Adipocyte (in vitro differentiated cells): ENCODE measurements at regions not wholly inside any gene's neighbourhood (a gene's known extent, or its start where the extent isn't known, plus 50 kb on each side); places are given as distances from the start of the nearest gene placed in this dataset.

Experiments used
- DNase-seq: peaks from one replicate; pipeline ENCODE4 v3.0.0-alpha.2; 2015; ENCODE audit warnings: low read depth
- H3K27me3 ChIP-seq: replicated peaks from 2 replicates; pipeline ENCODE4 v1.7.0; 2013; ENCODE audit warnings: mild to moderate bottlenecking, low read length, moderate library complexity; ENCODE audit not compliant: control insufficient read depth, insufficient read depth
- H3K36me3 ChIP-seq: 2 replicates; pipeline ENCODE4 v1.7.0; 2013; ENCODE audit warnings: low read length, mild to moderate bottlenecking, moderate library complexity; ENCODE audit not compliant: control insufficient read depth, insufficient read depth, severe bottlenecking
- H3K4me1 ChIP-seq: 2 replicates; pipeline ENCODE4 v1.7.0; 2013; ENCODE audit warnings: mild to moderate bottlenecking, low read length, moderate library complexity; ENCODE audit not compliant: control insufficient read depth, insufficient read depth
- H3K4me3 ChIP-seq: 2 replicates; pipeline ENCODE4 v1.7.0; 2013; ENCODE audit warnings: mild to moderate bottlenecking, low read length, moderate library complexity
- H3K9ac ChIP-seq: 2 replicates; pipeline ENCODE4 v1.7.0; 2013; ENCODE audit warnings: mild to moderate bottlenecking, low read length, moderate library complexity
- H3K9me3 ChIP-seq: 2 replicates; pipeline ENCODE4 v1.7.0; 2013; ENCODE audit warnings: mild to moderate bottlenecking, low read length, moderate library complexity; ENCODE audit not compliant: control insufficient read depth

DNA sequence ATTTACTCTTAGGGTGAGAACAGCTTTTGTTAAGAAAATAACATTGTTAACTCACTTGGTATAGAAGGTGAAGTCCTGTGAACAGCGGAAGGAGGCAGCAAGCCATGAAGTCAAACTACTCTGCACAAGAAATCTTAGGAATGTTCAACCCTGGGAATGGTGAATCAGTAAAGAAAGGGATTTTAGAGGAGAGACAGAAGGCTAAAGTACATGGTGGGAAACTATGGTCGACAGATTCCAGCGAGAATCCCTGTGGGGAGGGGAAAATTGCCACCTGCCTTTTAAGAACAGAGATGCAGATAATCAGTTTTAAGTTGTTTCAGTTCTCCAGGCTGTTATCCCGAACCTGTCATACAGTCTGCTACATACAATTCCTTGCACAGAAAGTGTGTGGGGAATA is 63.2 kb upstream of the PTPRR start:
- DNase-seq: no peak

DNA sequence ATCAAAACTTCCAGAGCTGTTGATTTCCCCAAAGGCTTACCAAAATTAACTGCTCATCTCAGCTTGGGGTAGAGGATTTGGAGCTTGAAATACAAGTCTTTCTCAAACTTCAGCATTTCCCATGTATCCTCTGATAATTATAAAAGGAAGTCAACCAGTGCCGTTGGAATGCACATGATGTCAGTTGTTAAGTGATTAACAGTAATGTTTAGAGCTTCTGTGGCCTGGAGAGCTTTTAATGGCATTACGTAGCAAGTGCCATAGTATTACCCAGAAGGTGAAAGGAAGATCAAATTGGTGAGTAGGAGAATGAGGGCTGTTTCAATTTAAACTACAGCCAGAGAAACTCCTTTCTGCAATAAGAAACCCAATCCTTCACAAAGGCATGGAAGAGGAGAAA is 62.5 kb upstream of the PTPRR start:
- no peak for DNase-seq

More for the DNA sequence above, 63.2 kb upstream of the PTPRR start:
- Histone ChIP-seq H3K4me1 (peaks cover 31% of the 10 kb centered on the region), H3K27me3 (no peaks in the 10 kb centered on the region), H3K9me3 (no peaks in the 10 kb centered on the region), H3K9ac (no peak overlapping the region), H3K36me3 (no peaks in the 10 kb centered on the region), H3K4me3 (no peak overlapping the region)

DNA sequence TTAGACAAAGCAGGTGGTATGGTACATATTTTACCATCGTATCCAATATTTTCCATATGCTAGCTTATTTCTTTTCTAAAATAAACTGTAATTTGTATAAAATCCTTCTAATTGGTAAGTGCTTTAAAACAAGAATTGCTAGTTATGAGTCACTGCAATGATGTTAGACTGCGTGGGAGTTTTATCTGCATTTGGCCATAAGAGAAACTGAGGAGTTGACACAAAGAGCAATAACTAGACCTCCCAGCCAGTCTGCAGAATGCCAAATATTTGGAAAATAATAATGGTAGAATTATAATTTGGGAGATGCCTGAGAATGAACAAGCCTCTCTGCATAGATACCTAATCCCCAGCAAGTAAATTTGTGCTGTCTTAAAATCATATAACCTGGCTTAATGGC is 61.7 kb upstream of the PTPRR start:
- H3K9me3 ChIP-seq: no peaks in the 10 kb centered on the region
- H3K27me3 ChIP-seq: no peaks in the 10 kb centered on the region
- no peak for DNase-seq
- peaks cover 28% of the 10 kb centered on the region for H3K4me1 ChIP-seq
- H3K4me3 ChIP-seq: no peak overlapping the region
- no peak overlapping the region for H3K9ac ChIP-seq
- H3K36me3 ChIP-seq: no peaks in the 10 kb centered on the region

More for the DNA sequence above, 62.5 kb upstream of the PTPRR start:
- H3K27me3 ChIP-seq: no peaks in the 10 kb centered on the region
- H3K4me1 ChIP-seq: peaks cover 28% of the 10 kb centered on the region
- no peaks in the 10 kb centered on the region for H3K9me3 ChIP-seq
- H3K9ac ChIP-seq: no peak overlapping the region
- no peak overlapping the region for H3K4me3 ChIP-seq
- no peaks in the 10 kb centered on the region for H3K36me3 ChIP-seq

DNA sequence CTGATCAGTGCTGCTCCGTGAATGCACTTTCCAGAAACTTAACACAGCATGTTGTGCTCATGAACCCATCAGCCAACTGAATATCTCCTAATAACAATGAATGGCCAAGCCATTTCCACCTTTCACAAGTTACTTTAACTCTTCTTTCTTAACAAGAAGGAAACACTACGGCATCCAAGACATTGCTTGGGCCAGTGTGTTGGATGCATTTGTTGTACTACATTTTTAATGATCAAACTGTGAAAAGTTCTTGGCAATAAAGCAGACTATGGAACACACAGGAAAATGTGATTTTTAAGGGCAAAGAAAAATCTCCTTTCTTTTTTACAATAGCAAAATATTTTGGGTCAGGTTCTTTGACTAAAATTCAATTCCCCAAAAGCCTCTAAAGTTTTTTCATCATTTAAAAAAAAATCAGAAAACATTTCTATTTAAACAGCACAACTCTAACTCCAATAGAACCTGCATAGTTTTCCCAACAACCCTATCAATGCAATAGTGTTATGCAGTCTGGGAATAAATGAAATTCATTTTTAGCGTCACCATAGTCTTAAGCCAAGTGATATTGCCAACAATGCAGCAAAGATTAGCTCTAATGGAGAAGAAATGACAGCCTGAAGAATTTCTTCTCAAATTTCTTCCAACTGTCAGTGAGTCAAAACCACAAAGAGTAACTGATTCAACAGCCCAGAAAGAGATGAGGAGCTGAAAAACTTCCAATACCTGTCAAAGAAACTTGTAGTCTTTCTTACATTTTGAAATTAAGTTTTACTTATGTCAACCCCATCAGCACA is 50.7 kb upstream of the PTPRR start:
- Histone ChIP-seq H3K9ac (peak overlapping the region; percentile 23), H3K4me1 (peaks cover 14% of the 10 kb centered on the region), H3K36me3 (no peaks in the 10 kb centered on the region), H3K27me3 (no peaks in the 10 kb centered on the region), H3K4me3 (peak overlapping the region; percentile 38), H3K9me3 (no peaks in the 10 kb centered on the region)
- DNase-seq: peak; percentile 75
